H9 (cell line): ENCODE measurements at regions not wholly inside any gene's neighbourhood (a gene's known extent, or its start where the extent isn't known, plus 50 kb on each side); places are given as distances from the start of the nearest gene placed in this dataset.

Experiments
- DNase-seq: peaks from one replicate; pipeline ENCODE4 v3.0.0-alpha.2; 2017
- H2AFZ ChIP-seq: one replicate; pipeline ENCODE4 v1.6.1; 2013; ENCODE audit warnings: mild to moderate bottlenecking, low read length, control low read depth, moderate library complexity
- H2AK5ac ChIP-seq: 2 replicates; pipeline ENCODE4 v1.6.1; 2013; ENCODE audit warnings: low read length, control low read depth, mixed read lengths; ENCODE audit not compliant: insufficient read length
- H2BK120ac ChIP-seq: one replicate; pipeline ENCODE4 v1.6.1; 2013; ENCODE audit warnings: low read depth, mild to moderate bottlenecking, low read length, control low read depth, inconsistent platforms; ENCODE audit not compliant: poor library complexity, severe bottlenecking
- H2BK12ac ChIP-seq: 2 replicates; pipeline ENCODE4 v1.6.1; 2013; ENCODE audit warnings: low read length, control low read depth, mixed read lengths, low read depth; ENCODE audit not compliant: insufficient read length
- H2BK15ac ChIP-seq: 2 replicates; pipeline ENCODE4 v1.6.1; 2013; ENCODE audit warnings: low read depth, low read length, control low read depth
- H2BK20ac ChIP-seq: one replicate; pipeline ENCODE4 v1.6.1; 2013; ENCODE audit warnings: low read depth, mild to moderate bottlenecking, low read length, control low read depth, inconsistent platforms; ENCODE audit not compliant: poor library complexity, severe bottlenecking
- H2BK5ac ChIP-seq: 2 replicates; pipeline ENCODE4 v1.6.1; 2013; ENCODE audit warnings: low read length, control low read depth, mixed read lengths; ENCODE audit not compliant: insufficient read length
- H3K14ac ChIP-seq: 2 replicates; pipeline ENCODE4 v1.6.1; 2013; ENCODE audit warnings: low read length, control low read depth; ENCODE audit not compliant: insufficient read depth
- H3K18ac ChIP-seq: 2 replicates; pipeline ENCODE4 v1.6.1; 2013; ENCODE audit warnings: low read depth, mild to moderate bottlenecking, mixed read lengths, low read length, control low read depth; ENCODE audit not compliant: insufficient read length
- H3K23ac ChIP-seq: 2 replicates; pipeline ENCODE4 v1.6.1; 2013; ENCODE audit warnings: low read length, control low read depth, mixed read lengths, low read depth; ENCODE audit not compliant: insufficient read length
- H3K23me2 ChIP-seq: 2 replicates; pipeline ENCODE4 v1.6.1; 2013; ENCODE audit warnings: low read depth, mild to moderate bottlenecking, mixed read lengths, low read length, control low read depth; ENCODE audit not compliant: insufficient read length, poor library complexity, severe bottlenecking
- H3K27ac ChIP-seq: 2 replicates; pipeline ENCODE4 v1.5.1; 2013; ENCODE audit warnings: low read length, control low read depth, mixed read lengths, low read depth; ENCODE audit not compliant: insufficient read length
- H3K27me3 ChIP-seq: 2 replicates; pipeline ENCODE4 v1.6.1; 2013; ENCODE audit warnings: low read length, control low read depth, inconsistent platforms; ENCODE audit not compliant: insufficient read depth
- H3K4ac ChIP-seq: 2 replicates; pipeline ENCODE4 v1.6.1; 2013; ENCODE audit warnings: low read depth, mild to moderate bottlenecking, control low read depth, inconsistent platforms, low read length, moderate library complexity
- H3K4me1 ChIP-seq: 2 replicates; pipeline ENCODE4 v1.6.1; 2013; ENCODE audit warnings: low read length, control low read depth, inconsistent platforms; ENCODE audit not compliant: insufficient read depth
- H3K4me2 ChIP-seq: 2 replicates; pipeline ENCODE4 v1.6.1; 2013; ENCODE audit warnings: low read length, control low read depth, mixed read lengths; ENCODE audit not compliant: insufficient read length, insufficient read depth
- H3K56ac ChIP-seq: 2 replicates; pipeline ENCODE4 v1.6.1; 2013; ENCODE audit warnings: low read depth, mild to moderate bottlenecking, mixed read lengths, low read length, control low read depth; ENCODE audit not compliant: insufficient read length
- H3K79me1 ChIP-seq: 2 replicates; pipeline ENCODE4 v1.6.1; 2013; ENCODE audit warnings: low read depth, mild to moderate bottlenecking, moderate library complexity, low read length, control low read depth, inconsistent platforms; ENCODE audit not compliant: insufficient read depth, poor library complexity, severe bottlenecking
- H3K79me2 ChIP-seq: 2 replicates; pipeline ENCODE4 v1.6.1; 2013; ENCODE audit warnings: low read length, control low read depth, inconsistent platforms; ENCODE audit not compliant: insufficient read depth
- H3K9ac ChIP-seq: 2 replicates; pipeline ENCODE4 v1.6.1; 2013; ENCODE audit warnings: low read length, control low read depth, mixed read lengths; ENCODE audit not compliant: insufficient read length; ENCODE audit errors: extremely low read depth
- H3K9me3 ChIP-seq: one replicate; pipeline ENCODE4 v1.6.1; 2013; ENCODE audit warnings: low read depth, low read length, inconsistent platforms; ENCODE audit not compliant: control insufficient read depth
- H3T11ph ChIP-seq: one replicate; pipeline ENCODE4 v1.6.1; 2013; ENCODE audit warnings: mild to moderate bottlenecking, low read length, control low read depth, inconsistent platforms
- H4K20me1 ChIP-seq: one replicate; pipeline ENCODE4 v1.6.1; 2013; ENCODE audit not compliant: control insufficient read depth, insufficient read length, insufficient read depth
- H4K5ac ChIP-seq: 2 replicates; pipeline ENCODE4 v1.6.1; 2013; ENCODE audit warnings: low read depth, mild to moderate bottlenecking, mixed read lengths, low read length, control low read depth; ENCODE audit not compliant: insufficient read length
- H4K8ac ChIP-seq: replicated peaks from 2 replicates; pipeline ENCODE4 v1.6.1; 2013; ENCODE audit warnings: low read length, control low read depth, mixed read lengths, low read depth; ENCODE audit not compliant: insufficient read length
- H4K91ac ChIP-seq: 2 replicates; pipeline ENCODE4 v1.6.1; 2013; ENCODE audit warnings: low read depth, mild to moderate bottlenecking, moderate library complexity, mixed read lengths, low read length, control low read depth; ENCODE audit not compliant: insufficient read length
- H3K27ac Mint-ChIP-seq, 3 experiments: 2 replicates in 2 of 3; 3 replicates in 1 of 3; pipeline ENCODE4 v1.8.0; 2020 to 2021; ENCODE audit warnings: mixed read lengths in 3 of 3, mild to moderate bottlenecking in 1 of 3, moderate library complexity in 1 of 3
- H3K27me3 Mint-ChIP-seq: 2 replicates; pipeline ENCODE4 v1.8.0; 2021; ENCODE audit warnings: low read depth, mild to moderate bottlenecking, moderate library complexity, mixed read lengths
- H3K36me3 Mint-ChIP-seq, 3 experiments: 2 replicates in 2 of 3; 3 replicates in 1 of 3; pipeline ENCODE4 v1.8.0; 2020 to 2021; ENCODE audit warnings: low read depth in 3 of 3, mixed read lengths in 3 of 3; ENCODE audit not compliant: insufficient read depth in 1 of 3
- H3K4me1 Mint-ChIP-seq, 2 experiments: 2 replicates each; pipeline ENCODE4 v1.8.0; 2020; ENCODE audit warnings: mixed read lengths in 2 of 2
- H3K4me3 Mint-ChIP-seq, 2 experiments: 2 replicates in 1 of 2; 3 replicates in 1 of 2; pipeline ENCODE4 v1.8.0; 2020 to 2021; ENCODE audit warnings: mild to moderate bottlenecking in 2 of 2, mixed read lengths in 2 of 2, moderate library complexity in 1 of 2
- H3K9me3 Mint-ChIP-seq, 2 experiments: 2 replicates in 1 of 2; 3 replicates in 1 of 2; pipeline ENCODE4 v1.8.0; 2020; ENCODE audit warnings: mild to moderate bottlenecking in 2 of 2, mixed read lengths in 2 of 2, moderate library complexity in 1 of 2
- WGBS: extraction: QIAGEN DNeasy Blood & Tissue Kit; methylation state at CpG from one replicate; pipeline ENCODE4 v1.1.7; 2013; ENCODE audit warnings: missing lambda C conversion rate, low lambda C conversion rate, mixed read lengths; ENCODE audit not compliant: insufficient read length; ENCODE audit errors: extremely low coverage; 5-methylcytosine and 5-hydroxymethylcytosine counted together
- TF ChIP-seq, protein P1 (sequence below): fragments of 200-600 bp; sonication (generic); conservative IDR thresholded peaks from 3 replicates; pipeline ENCODE4 v1.8.0; 2021; ENCODE audit warnings: antibody characterized with exemption, mild to moderate bottlenecking

GRCh38 chr5:98489021-98489420 is 284.4 kb upstream of the RGMB start:
- H3K18ac ChIP-seq: no peak overlapping the region
- H3K56ac ChIP-seq: no peak overlapping the region
- H3K9ac ChIP-seq: no peak overlapping the region
- H4K5ac ChIP-seq: no peak overlapping the region
- H3K4me2 ChIP-seq: no peak overlapping the region
- no peak overlapping the region for H3K14ac ChIP-seq
- no peaks in the 10 kb centered on the region for H3K27me3 ChIP-seq
- H3K27ac ChIP-seq: no peak overlapping the region
- no CpG with 5 or more reads among the region's 3 CpGs for WGBS
- no peaks in the 10 kb centered on the region for H4K20me1 ChIP-seq
- no peak overlapping the region for H2BK120ac ChIP-seq
- peaks cover 0 to 10% (median 5%) of the 10 kb centered on the region in 3 experiments; a peak in 5 of 7 replicates for H3K36me3 Mint-ChIP-seq
- TF ChIP-seq, protein P1, sequence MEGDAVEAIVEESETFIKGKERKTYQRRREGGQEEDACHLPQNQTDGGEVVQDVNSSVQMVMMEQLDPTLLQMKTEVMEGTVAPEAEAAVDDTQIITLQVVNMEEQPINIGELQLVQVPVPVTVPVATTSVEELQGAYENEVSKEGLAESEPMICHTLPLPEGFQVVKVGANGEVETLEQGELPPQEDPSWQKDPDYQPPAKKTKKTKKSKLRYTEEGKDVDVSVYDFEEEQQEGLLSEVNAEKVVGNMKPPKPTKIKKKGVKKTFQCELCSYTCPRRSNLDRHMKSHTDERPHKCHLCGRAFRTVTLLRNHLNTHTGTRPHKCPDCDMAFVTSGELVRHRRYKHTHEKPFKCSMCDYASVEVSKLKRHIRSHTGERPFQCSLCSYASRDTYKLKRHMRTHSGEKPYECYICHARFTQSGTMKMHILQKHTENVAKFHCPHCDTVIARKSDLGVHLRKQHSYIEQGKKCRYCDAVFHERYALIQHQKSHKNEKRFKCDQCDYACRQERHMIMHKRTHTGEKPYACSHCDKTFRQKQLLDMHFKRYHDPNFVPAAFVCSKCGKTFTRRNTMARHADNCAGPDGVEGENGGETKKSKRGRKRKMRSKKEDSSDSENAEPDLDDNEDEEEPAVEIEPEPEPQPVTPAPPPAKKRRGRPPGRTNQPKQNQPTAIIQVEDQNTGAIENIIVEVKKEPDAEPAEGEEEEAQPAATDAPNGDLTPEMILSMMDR: no peak
- no peak overlapping the region for H2AK5ac ChIP-seq
- no peak overlapping the region for H2AFZ ChIP-seq
- no peaks in the 10 kb centered on the region for H3K79me1 ChIP-seq
- H2BK5ac ChIP-seq: no peak overlapping the region
- H3K4ac ChIP-seq: no peak overlapping the region
- no peaks in the 10 kb centered on the region for H3K79me2 ChIP-seq
- no peaks in the 10 kb centered on the region for H3K4me1 Mint-ChIP-seq
- no peak overlapping the region for H3T11ph ChIP-seq
- no peak for DNase-seq
- H3K27me3 Mint-ChIP-seq: no peaks in the 10 kb centered on the region; the same call in 1 of the 2 replicates
- no peak overlapping the region for H3K27ac Mint-ChIP-seq
- H2BK12ac ChIP-seq: no peak overlapping the region
- H4K8ac ChIP-seq: no peak overlapping the region
- peaks cover 20 to 22% of the 10 kb centered on the region in 2 experiments for H3K9me3 Mint-ChIP-seq
- H3K23ac ChIP-seq: no peak overlapping the region
- H3K23me2 ChIP-seq: no peaks in the 10 kb centered on the region
- H2BK15ac ChIP-seq: no peak overlapping the region
- no peak overlapping the region for H3K4me3 Mint-ChIP-seq
- H3K9me3 ChIP-seq: no peaks in the 10 kb centered on the region
- no peaks in the 10 kb centered on the region for H3K4me1 ChIP-seq
- H4K91ac ChIP-seq: no peak overlapping the region
- H2BK20ac ChIP-seq: no peak overlapping the region
